ENCODE measurements at regions not wholly inside any gene's neighbourhood (a gene's known extent, or its start where the extent isn't known, plus 50 kb on each side); places are given as distances from the start of the nearest gene placed in this dataset.

DNA sequence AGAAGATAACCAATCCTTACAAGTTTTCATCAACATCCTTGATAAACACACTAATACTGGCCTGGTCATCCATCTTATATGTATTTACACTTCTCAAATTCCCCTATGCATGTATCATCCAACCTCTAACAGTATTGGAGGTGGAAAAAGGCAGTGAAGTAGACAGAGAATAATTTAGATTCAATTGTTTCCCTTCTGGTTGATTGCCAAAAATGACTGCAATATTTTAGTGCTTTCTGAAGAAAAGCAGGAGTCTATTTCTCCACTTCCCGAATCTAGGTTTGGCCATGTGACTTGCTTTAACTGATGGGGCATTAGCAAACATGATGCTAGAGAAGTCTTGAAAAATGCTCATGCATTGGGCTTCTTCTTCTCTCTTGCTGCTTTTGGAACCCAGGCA, 78.3 kb upstream of the METAP2 start:
- H4K20me1 ChIP-seq (ENCODE audit: insufficient read depth, low read length), result no peaks in the 10 kb centered on the region
- no peak overlapping the region for H2AFZ ChIP-seq (ENCODE audit: low read length)
- H3K4me3 ChIP-seq (ENCODE audit: low read depth, low read length, poor library complexity, severe bottlenecking), result no peak overlapping the region
- H3K27ac ChIP-seq (ENCODE audit: low read depth, low read length, poor library complexity, severe bottlenecking), result no peak overlapping the region
- peaks cover 3% of the 10 kb centered on the region for H3K4me1 ChIP-seq (ENCODE audit: insufficient read depth, low read length, severe bottlenecking)
- H3K9me3 ChIP-seq (ENCODE audit: low read length), result peaks cover 12% of the 10 kb centered on the region; the same call in 1 of the 2 replicates
- TF ChIP-seq EZH2 (IDR thresholded peaks at IDR 0.05; ENCODE audit: borderline replicate concordance, low read length), result no peak
- TF ChIP-seq, protein P1, sequence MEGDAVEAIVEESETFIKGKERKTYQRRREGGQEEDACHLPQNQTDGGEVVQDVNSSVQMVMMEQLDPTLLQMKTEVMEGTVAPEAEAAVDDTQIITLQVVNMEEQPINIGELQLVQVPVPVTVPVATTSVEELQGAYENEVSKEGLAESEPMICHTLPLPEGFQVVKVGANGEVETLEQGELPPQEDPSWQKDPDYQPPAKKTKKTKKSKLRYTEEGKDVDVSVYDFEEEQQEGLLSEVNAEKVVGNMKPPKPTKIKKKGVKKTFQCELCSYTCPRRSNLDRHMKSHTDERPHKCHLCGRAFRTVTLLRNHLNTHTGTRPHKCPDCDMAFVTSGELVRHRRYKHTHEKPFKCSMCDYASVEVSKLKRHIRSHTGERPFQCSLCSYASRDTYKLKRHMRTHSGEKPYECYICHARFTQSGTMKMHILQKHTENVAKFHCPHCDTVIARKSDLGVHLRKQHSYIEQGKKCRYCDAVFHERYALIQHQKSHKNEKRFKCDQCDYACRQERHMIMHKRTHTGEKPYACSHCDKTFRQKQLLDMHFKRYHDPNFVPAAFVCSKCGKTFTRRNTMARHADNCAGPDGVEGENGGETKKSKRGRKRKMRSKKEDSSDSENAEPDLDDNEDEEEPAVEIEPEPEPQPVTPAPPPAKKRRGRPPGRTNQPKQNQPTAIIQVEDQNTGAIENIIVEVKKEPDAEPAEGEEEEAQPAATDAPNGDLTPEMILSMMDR (IDR thresholded peaks at IDR 0.05; ENCODE audit: low read length), result no peak
- no peaks in the 10 kb centered on the region for H3F3A ChIP-seq (ENCODE audit: insufficient read depth, low read length)
- no peak overlapping the region for H3K9ac ChIP-seq (ENCODE audit: low read length)
- no peak overlapping the region for H3K4me2 ChIP-seq (ENCODE audit: low read length)
- H3K9me2 ChIP-seq (ENCODE audit: low read depth, low read length), result no peaks in the 10 kb centered on the region
- H3K27me3 ChIP-seq (ENCODE audit: insufficient read depth, low read length), result no peaks in the 10 kb centered on the region
- H3K79me2 ChIP-seq (ENCODE audit: insufficient read depth, low read length), result no peaks in the 10 kb centered on the region
- no peaks in the 10 kb centered on the region for H3K36me3 ChIP-seq (ENCODE audit: insufficient read depth, low read length)

DNA sequence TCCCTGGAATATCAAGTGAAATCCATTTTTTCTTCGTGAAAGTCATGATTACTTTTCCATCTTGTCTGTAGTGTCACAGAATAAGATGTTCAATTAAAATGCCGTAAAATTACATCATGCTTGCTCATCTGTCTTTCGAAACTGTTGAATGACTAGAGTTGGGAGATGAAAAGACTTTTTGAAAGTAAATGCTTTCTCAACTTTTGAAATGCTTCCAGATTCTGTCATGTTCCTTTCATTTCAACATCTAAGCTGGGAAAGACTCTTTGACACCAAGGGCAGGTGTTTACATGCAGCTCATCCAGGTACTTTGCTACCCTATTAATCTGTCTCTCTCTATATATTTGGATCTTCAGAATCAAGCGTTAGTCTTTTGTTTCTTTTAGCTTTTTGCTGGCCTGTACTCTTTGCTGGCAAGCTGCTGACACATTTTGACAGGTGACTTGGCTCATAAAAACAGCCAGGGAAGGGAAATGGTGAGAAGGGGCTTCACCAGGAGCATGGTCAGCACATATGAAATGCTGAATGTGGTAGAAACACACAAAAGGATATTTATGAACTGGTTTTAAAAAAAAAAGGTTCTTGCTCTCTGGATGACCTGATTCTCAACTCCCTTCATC, 77.0 kb upstream of the METAP2 start:
- Histone ChIP-seq H3K4me1 (ENCODE audit: insufficient read depth, low read length, severe bottlenecking) (no peaks in the 10 kb centered on the region), H3K4me3 (ENCODE audit: low read depth, low read length, poor library complexity, severe bottlenecking) (no peak overlapping the region), H3K4me2 (ENCODE audit: low read length) (no peak overlapping the region), H3K27me3 (ENCODE audit: insufficient read depth, low read length) (no peaks in the 10 kb centered on the region), H3K27ac (ENCODE audit: low read depth, low read length, poor library complexity, severe bottlenecking) (no peak overlapping the region), H4K20me1 (ENCODE audit: insufficient read depth, low read length) (no peaks in the 10 kb centered on the region), H3K9ac (ENCODE audit: low read length) (no peak overlapping the region), H2AFZ (ENCODE audit: low read length) (no peak overlapping the region), H3K36me3 (ENCODE audit: insufficient read depth, low read length) (no peaks in the 10 kb centered on the region), H3F3A (ENCODE audit: insufficient read depth, low read length) (no peaks in the 10 kb centered on the region), H3K9me3 (ENCODE audit: low read length) (peaks cover 12% of the 10 kb centered on the region; the same call in 1 of the 2 replicates), H3K79me2 (ENCODE audit: insufficient read depth, low read length) (no peaks in the 10 kb centered on the region), H3K9me2 (ENCODE audit: low read depth, low read length) (no peaks in the 10 kb centered on the region)
- no peak for TF ChIP-seq EZH2 (IDR thresholded peaks at IDR 0.05; ENCODE audit: borderline replicate concordance, low read length)
- TF ChIP-seq, protein P1 (IDR thresholded peaks at IDR 0.05; ENCODE audit: low read length), result no peak

DNA sequence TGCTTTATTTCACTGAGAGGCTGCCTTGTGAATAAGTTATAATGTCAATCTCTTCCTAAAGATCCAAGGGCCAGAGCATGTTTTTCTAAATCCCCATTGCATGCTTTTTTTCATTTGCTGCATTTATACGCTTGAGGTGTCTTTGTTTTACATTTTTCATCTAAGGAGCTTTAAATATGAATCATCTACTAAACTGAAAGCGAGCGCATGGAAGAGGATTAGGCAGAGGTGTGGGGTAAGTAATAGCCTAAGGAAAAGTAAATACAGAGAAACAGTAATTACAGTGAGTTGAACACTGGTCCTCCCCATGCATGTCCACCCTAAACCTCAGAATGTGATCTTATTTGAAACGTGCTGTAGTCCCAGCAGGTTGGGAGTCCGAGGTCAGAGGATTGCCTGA, 76.4 kb upstream of the METAP2 start:
- Histone ChIP-seq H3K36me3 (ENCODE audit: insufficient read depth, low read length) (no peaks in the 10 kb centered on the region), H3K9ac (ENCODE audit: low read length) (no peak overlapping the region), H4K20me1 (ENCODE audit: insufficient read depth, low read length) (no peaks in the 10 kb centered on the region), H2AFZ (ENCODE audit: low read length) (no peak overlapping the region), H3K27me3 (ENCODE audit: insufficient read depth, low read length) (no peaks in the 10 kb centered on the region), H3K27ac (ENCODE audit: low read depth, low read length, poor library complexity, severe bottlenecking) (no peak overlapping the region), H3K4me1 (ENCODE audit: insufficient read depth, low read length, severe bottlenecking) (no peaks in the 10 kb centered on the region), H3K79me2 (ENCODE audit: insufficient read depth, low read length) (no peaks in the 10 kb centered on the region), H3K4me2 (ENCODE audit: low read length) (no peak overlapping the region), H3K9me3 (ENCODE audit: low read length) (peaks cover 9% of the 10 kb centered on the region; the same call in 1 of the 2 replicates), H3F3A (ENCODE audit: insufficient read depth, low read length) (no peaks in the 10 kb centered on the region), H3K9me2 (ENCODE audit: low read depth, low read length) (no peaks in the 10 kb centered on the region), H3K4me3 (ENCODE audit: low read depth, low read length, poor library complexity, severe bottlenecking) (no peak overlapping the region)
- TF ChIP-seq, protein P1 (IDR thresholded peaks at IDR 0.05; ENCODE audit: low read length), result no peak
- no peak for TF ChIP-seq EZH2 (IDR thresholded peaks at IDR 0.05; ENCODE audit: borderline replicate concordance, low read length)

All from OCI-LY1 (cell line).